HG03066 (cell line): ENCODE measurements at regions not wholly inside any gene's neighbourhood (a gene's known extent, or its start where the extent isn't known, plus 50 kb on each side); places are given as distances from the start of the nearest gene placed in this dataset.

Experiments used
- ATAC-seq: cut with Tn5 transposase; IDR thresholded peaks from one replicate; pipeline ENCODE4 v1.9.1; 2021; ENCODE audit warnings: low read depth; ENCODE audit not compliant: unreplicated experiment

DNA sequence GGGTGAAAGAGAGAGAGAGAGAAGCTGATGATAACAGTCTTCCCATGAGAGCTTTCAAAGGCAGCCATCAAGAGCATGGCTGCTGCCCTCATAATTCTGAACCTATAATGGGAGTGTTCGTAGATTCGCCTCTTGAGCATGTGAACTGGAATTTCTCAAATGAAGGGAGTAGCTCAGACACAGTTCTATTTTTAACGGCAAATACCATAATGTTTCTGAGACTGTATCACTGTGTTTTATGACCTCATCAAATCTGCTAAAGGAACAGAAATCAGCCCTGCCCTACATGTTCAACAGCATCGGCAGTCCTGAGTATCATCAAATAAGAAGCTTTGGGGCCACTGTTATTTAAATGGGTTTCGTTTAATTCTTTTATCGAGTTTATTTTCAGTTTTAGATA lies 645.6 kb downstream of the GALR1 start:
- no peak for ATAC-seq

GRCh38 chr18:77896586-77897252 lies 647.1 kb downstream of the GALR1 start:
- ATAC-seq, result no peak

GRCh38 chr18:77897606-77898005 lies 648.0 kb downstream of the GALR1 start:
- ATAC-seq, result no peak

- ATAC-seq, result peak; percentile 95
These were observed 650.5 kb downstream of the GALR1 start for GRCh38 chr18:77899972-77900754.

DNA sequence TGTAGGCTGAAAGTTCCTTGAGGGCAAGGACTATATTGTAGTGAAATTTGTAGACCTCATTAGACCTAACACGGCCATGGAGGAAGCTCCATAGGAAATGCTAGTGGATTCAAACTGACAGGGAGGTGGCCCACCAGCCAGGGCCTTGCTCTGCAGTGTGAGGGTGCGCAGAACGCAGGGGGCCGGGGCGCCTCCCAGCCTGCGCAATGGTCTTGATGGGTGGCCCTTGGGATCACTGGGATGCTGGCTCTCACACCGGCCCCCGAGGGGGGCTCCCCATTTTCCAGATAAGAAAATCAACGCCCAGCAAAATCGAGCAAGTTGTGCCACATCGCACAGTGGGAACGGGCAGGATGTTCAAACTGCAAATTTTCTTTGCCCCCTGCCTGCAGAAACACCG lies 655.4 kb downstream of the GALR1 start:
- ATAC-seq, result no peak

DNA sequence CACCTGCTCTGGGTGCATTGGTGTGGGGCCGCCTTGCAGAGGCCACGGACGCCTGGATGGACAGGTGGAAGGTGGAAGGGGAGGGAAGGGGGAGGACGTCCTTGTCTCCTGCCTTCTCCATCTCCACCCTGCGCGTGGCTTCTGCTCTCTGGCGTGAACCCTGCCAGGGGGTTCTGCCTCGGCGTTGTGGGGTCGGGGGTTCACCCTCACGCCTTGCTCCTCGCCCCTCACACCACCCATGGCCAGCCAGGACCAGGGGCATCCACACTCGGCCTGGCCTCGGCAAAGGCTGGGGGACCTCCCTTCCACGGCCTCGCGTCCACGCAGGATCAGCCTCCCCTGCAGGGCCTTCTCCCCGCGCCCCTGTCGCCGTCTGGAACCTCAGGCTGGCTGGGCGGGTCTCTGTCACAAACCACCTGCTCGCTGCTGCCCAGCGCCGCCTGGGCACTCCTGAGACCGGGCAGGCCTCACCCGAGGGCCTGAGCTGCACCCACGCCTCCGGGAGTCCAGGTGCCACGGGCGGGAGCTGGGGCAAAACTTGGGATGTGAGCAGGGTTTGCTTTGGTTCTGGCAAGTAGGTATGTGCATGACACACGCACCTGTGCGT lies 655.9 kb downstream of the GALR1 start:
- ATAC-seq, result no peak

GRCh38 chr18:77906103-77906892 lies 656.6 kb downstream of the GALR1 start:
- ATAC-seq, result no peak

DNA sequence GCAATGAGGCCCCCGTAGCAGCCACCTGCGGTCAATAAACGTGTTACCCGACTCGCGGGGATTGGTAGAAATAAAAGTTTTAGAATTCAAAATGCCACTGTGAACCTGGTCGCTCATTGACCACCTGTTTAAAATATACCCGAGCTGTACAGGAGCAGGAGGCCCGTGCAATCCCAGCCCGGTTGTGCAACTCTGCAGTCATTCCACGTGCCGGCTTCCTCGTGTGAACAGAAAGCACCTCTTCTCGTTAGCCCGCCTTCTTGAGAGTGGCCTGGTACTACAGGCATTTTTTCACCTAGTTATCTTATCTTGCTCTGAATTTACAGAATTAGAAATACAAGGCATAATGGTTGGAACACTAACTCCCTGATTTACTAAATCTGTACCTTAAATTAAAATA lies 660.7 kb downstream of the GALR1 start:
- ATAC-seq, result no peak

- ATAC-seq, result no peak
These were observed 662.4 kb downstream of the GALR1 start for GRCh38 chr18:77911971-77912605.

DNA sequence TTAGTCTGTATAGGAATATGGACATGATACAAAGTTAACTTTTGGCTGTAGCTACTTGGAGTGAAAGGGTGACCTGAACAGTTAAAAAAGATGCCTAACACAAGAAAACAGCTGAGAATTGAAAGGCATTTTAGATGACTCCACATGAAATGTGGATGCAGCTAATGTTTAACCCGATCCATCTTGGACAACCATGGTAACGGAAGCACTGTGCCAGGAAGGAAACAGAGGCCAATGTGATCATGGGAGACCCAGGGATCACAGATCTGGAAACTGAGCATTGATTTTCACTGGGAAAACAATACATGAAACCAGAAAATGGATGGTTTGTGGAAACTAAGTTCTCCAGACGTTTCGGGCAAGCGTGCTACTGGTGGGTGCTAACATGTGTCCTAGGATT lies 669.1 kb downstream of the GALR1 start:
- ATAC-seq, result no peak

GRCh38 chr18:77919923-77920322 lies 670.3 kb downstream of the GALR1 start:
- ATAC-seq, result no peak

DNA sequence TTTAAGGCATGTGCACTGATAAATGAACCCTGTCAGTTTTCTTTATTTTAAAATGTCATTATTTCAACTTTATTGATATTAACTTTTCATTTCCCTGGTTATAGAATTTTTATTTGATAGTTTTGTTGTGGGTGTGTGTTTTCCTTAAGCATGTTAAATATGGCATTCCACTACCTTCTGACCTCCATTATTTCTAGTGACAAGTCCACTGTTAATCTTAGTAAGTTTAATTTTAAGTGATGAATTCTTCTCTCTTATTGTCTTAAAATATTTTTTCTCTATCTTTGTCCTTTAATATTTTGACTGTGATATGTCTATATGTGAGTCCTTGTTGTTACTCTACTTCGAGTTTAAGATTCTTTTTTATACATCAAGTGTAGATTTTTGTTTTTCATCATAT lies 685.7 kb downstream of the GALR1 start:
- no peak for ATAC-seq

- ATAC-seq, result no peak
These were observed 690.9 kb downstream of the GALR1 start for GRCh38 chr18:77940566-77940965.

DNA sequence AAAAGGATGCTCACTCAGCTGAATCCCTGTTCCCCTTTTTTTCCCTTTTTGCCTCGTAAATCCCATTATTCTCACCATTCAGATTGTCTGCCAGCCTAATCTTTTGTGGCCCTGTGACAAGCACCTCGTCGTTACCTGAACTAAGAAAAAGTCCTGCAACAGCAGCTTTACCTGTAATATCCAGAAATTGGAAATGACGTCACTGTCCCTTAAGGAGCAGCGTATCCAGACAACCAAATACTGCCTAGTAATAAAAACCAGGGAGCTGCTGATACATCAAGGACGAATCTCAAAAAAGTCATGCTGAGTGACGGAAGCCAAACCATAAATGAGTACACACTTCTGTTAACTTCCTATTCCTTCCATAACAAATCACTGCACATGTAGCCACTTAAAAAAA lies 694.9 kb downstream of the GALR1 start:
- ATAC-seq, result no peak

DNA sequence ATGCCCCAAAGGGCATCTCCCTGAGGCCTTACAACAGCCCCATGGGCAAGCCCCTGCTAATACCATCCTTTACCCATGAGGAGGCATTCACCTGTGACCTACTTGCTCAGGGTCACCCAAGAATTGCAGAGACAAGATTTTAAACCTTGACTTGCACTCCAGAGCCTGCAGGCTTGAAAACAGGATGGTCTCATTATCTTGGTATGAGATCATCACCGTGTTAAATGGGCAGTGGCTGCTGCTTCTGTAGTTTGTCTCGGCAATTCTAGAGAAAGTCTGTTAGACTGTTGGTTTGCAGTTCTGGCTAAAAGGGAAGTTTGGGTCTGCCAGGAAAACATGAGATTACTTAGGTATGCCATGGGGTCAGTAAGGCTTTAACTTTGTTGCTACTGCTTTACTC lies 698.9 kb downstream of the GALR1 start:
- no peak for ATAC-seq

- ATAC-seq, result no peak
These were observed 699.8 kb downstream of the GALR1 start for GRCh38 chr18:77949355-77949973.

DNA sequence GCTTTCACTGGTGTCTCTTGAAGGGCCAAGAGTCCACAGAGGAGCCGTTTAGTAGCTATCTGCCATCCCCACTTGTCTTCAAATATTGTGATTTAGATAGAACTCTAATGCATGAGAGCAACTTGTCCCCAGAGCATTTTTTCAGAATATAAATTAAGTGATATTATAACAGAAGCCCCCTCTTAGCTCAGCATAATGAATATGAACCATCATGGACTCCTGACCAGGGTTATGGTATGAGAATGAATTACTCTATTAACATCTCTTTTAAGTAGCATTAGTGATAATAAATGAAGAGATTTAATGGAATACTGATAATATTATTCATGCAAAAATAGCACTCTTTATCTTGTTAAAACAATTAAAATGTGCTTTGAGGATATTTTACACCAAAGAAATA lies 709.6 kb downstream of the GALR1 start:
- no peak for ATAC-seq

GRCh38 chr18:77960791-77961410 lies 711.3 kb downstream of the GALR1 start:
- no peak for ATAC-seq

- ATAC-seq, result no peak
These were observed 717.4 kb downstream of the GALR1 start for GRCh38 chr18:77967071-77967470.

DNA sequence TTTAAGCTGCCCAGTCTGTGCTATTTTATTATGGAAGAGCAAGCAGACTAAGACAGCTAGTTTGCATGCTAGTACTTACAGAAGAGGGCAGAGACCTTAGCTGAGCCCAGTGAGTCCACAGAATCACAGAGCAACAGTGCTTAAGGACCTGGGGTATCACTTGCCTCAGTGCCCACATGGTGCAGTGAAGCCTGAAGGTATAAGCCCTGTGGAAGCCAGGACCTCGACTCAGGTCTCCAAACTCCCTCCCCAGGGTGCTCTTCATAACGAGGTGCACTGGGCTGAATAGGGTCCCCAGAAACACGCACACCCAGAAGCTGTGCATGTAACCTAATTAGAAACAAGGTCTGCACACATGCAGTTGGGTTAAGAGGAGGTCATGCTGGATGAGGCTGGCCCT lies 718.1 kb downstream of the GALR1 start:
- no peak for ATAC-seq
